Mesenchymal stem cell (in vitro differentiated cells and primary cell): ENCODE measurements at regions not wholly inside any gene's neighbourhood (a gene's known extent, or its start where the extent isn't known, plus 50 kb on each side); places are given as distances from the start of the nearest gene placed in this dataset.
A peak's percentile ranks its signal among the peaks of the same experiment; 100 is the strongest.

Experiments
- DNase-seq: peaks from one replicate; pipeline ENCODE4 v3.0.0-alpha.2; 2013
- H2AFZ ChIP-seq: one replicate; pipeline ENCODE4 v1.6.1; 2013; ENCODE audit warnings: low read depth, mild to moderate bottlenecking, control low read depth, inconsistent platforms, low read length, moderate library complexity
- H2AK5ac ChIP-seq: 2 replicates; pipeline ENCODE4 v1.6.1; 2013; ENCODE audit warnings: low read length, moderate library complexity, mild to moderate bottlenecking, inconsistent platforms; ENCODE audit not compliant: severe bottlenecking
- H2BK120ac ChIP-seq: one replicate; pipeline ENCODE4 v1.6.1; 2013; ENCODE audit warnings: low read depth, mild to moderate bottlenecking, inconsistent platforms, low read length, moderate library complexity
- H2BK12ac ChIP-seq, 2 experiments: one replicate each; pipeline ENCODE4 v1.6.1; 2013; ENCODE audit warnings: inconsistent platforms in 2 of 2, low read length in 2 of 2, mild to moderate bottlenecking in 2 of 2, moderate library complexity in 2 of 2, control low read depth in 1 of 2
- H2BK15ac ChIP-seq: one replicate; pipeline ENCODE4 v1.6.1; 2013; ENCODE audit warnings: mild to moderate bottlenecking, low read depth, inconsistent platforms; ENCODE audit not compliant: poor library complexity, severe bottlenecking
- H2BK5ac ChIP-seq: 2 replicates; pipeline ENCODE4 v1.6.1; 2013; ENCODE audit warnings: low read depth, mild to moderate bottlenecking, low read length, control low read depth, inconsistent platforms; ENCODE audit not compliant: poor library complexity, severe bottlenecking
- H3K14ac ChIP-seq, 2 experiments: one replicate each; pipeline ENCODE4 v1.6.1; 2013; ENCODE audit warnings: inconsistent platforms in 2 of 2, low read length in 2 of 2, control low read depth in 1 of 2, mild to moderate bottlenecking in 1 of 2, moderate library complexity in 1 of 2
- H3K18ac ChIP-seq, 2 experiments: one replicate each; pipeline ENCODE4 v1.6.1; 2013; ENCODE audit warnings: inconsistent platforms in 2 of 2, low read length in 2 of 2, control low read depth in 1 of 2, low read depth in 1 of 2, mild to moderate bottlenecking in 1 of 2
- H3K23ac ChIP-seq, 2 experiments: one replicate each; pipeline ENCODE4 v1.6.1; 2013; ENCODE audit warnings: inconsistent platforms in 2 of 2, low read length in 2 of 2, mild to moderate bottlenecking in 2 of 2, moderate library complexity in 2 of 2, control low read depth in 1 of 2
- H3K27ac ChIP-seq: 2 replicates; pipeline ENCODE4 v1.5.1; 2013; ENCODE audit warnings: mild to moderate bottlenecking, moderate library complexity, low read length, control low read depth, inconsistent platforms; ENCODE audit not compliant: poor library complexity, severe bottlenecking
- H3K27me3 ChIP-seq, 2 experiments: 2 replicates each; pipeline versions ENCODE4 v1.6.1 to v1.7.0; 2013; ENCODE audit warnings: low read length in 2 of 2, mild to moderate bottlenecking in 2 of 2, moderate library complexity in 2 of 2, control low read depth in 1 of 2, inconsistent platforms in 1 of 2; ENCODE audit not compliant: control insufficient read depth in 1 of 2, insufficient read depth in 1 of 2
- H3K36me3 ChIP-seq, 2 experiments: 2 replicates each; pipeline versions ENCODE4 v1.6.1 to v1.7.0; 2013; ENCODE audit warnings: low read length in 2 of 2, control low read depth in 1 of 2, inconsistent platforms in 1 of 2, low read depth in 1 of 2, mild to moderate bottlenecking in 1 of 2; ENCODE audit not compliant: insufficient read depth in 2 of 2, control insufficient read depth in 1 of 2
- H3K4ac ChIP-seq, 2 experiments: one replicate each; pipeline ENCODE4 v1.6.1; 2013; ENCODE audit warnings: inconsistent platforms in 2 of 2, low read length in 2 of 2, mild to moderate bottlenecking in 2 of 2, moderate library complexity in 2 of 2, control low read depth in 1 of 2, low read depth in 1 of 2
- H3K4me1 ChIP-seq: 2 replicates; pipeline ENCODE4 v1.6.1; 2013; ENCODE audit warnings: low read depth, low read length, control low read depth; ENCODE audit not compliant: control insufficient read depth, insufficient read depth
- H3K4me2 ChIP-seq: 2 replicates; pipeline ENCODE4 v1.6.1; 2013; ENCODE audit warnings: low read length, mild to moderate bottlenecking, inconsistent platforms; ENCODE audit not compliant: poor library complexity, severe bottlenecking
- H3K4me3 ChIP-seq, 2 experiments: 2 replicates each; pipeline versions ENCODE4 v1.5.1 to v1.7.0; 2013; ENCODE audit warnings: low read length in 2 of 2, mild to moderate bottlenecking in 2 of 2, control low read depth in 1 of 2, low read depth in 1 of 2; ENCODE audit not compliant: insufficient read depth in 1 of 2
- H3K79me1 ChIP-seq: replicated peaks from 2 replicates; pipeline ENCODE4 v1.6.1; 2013; ENCODE audit warnings: mild to moderate bottlenecking, control low read depth, low read length, inconsistent platforms; ENCODE audit not compliant: poor library complexity, severe bottlenecking
- H3K9ac ChIP-seq: 2 replicates; pipeline ENCODE4 v1.7.0; 2013; ENCODE audit warnings: mild to moderate bottlenecking, low read length, moderate library complexity
- H3K9me3 ChIP-seq: 2 replicates; pipeline ENCODE4 v1.7.0; 2013; ENCODE audit warnings: mild to moderate bottlenecking, low read length; ENCODE audit not compliant: control insufficient read depth
- H4K8ac ChIP-seq: one replicate; pipeline ENCODE4 v1.6.1; 2013; ENCODE audit warnings: inconsistent platforms, mild to moderate bottlenecking, low read length, moderate library complexity
- H4K91ac ChIP-seq: one replicate; pipeline ENCODE4 v1.6.1; 2013; ENCODE audit warnings: mild to moderate bottlenecking, low read length, inconsistent platforms
- WGBS: methylation state at CpG from one replicate; pipeline ENCODE4 v1.1.7; 2013; ENCODE audit warnings: mixed read lengths; 5-methylcytosine and 5-hydroxymethylcytosine counted together

DNA sequence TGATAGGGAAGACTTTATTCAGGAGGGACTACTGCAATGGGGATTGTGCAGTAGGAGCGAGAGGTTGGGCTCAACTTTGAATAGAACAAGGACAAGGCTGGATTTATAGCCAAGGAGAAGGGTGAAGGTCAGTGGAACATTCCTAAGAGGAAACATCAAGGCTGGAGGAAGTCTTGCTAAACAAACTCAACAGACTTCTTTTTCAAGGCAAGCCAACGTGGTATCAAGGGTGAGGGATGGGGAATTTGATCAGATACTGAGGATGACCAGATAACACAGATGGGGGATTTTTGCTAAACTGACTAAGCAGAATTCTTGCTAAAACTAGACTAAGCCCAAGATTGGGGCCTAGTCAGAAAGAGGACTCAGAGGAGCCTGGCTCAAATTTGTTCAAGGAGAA, 107.3 kb downstream of the DUSP10 start:
- H3K4me2 ChIP-seq, result no peak overlapping the region
- no peaks in the 10 kb centered on the region for H3K79me1 ChIP-seq
- H2AK5ac ChIP-seq, result no peak overlapping the region
- H2BK15ac ChIP-seq, result no peak overlapping the region
- H3K9me3 ChIP-seq, result no peaks in the 10 kb centered on the region
- no peak overlapping the region for H3K4ac ChIP-seq
- peak; percentile 65 for DNase-seq
- no peaks in the 10 kb centered on the region for H3K4me1 ChIP-seq
- no peak overlapping the region for H2BK120ac ChIP-seq
- no peaks in the 10 kb centered on the region for H3K27me3 ChIP-seq
- H4K8ac ChIP-seq, result no peak overlapping the region
- H3K18ac ChIP-seq, result no peak overlapping the region
- no peak overlapping the region for H3K9ac ChIP-seq
- no peak overlapping the region for H3K4me3 ChIP-seq
- H3K36me3 ChIP-seq, result no peaks in the 10 kb centered on the region
- H3K23ac ChIP-seq, result no peak overlapping the region
- H4K91ac ChIP-seq, result no peak overlapping the region
- H2BK5ac ChIP-seq, result no peak overlapping the region
- H2AFZ ChIP-seq, result no peak overlapping the region
- H3K14ac ChIP-seq, result no peak overlapping the region
- H2BK12ac ChIP-seq, result no peak overlapping the region
- 71% methylated on average over 1 of the region's 2 CpGs for WGBS
- no peak overlapping the region for H3K27ac ChIP-seq

DNA sequence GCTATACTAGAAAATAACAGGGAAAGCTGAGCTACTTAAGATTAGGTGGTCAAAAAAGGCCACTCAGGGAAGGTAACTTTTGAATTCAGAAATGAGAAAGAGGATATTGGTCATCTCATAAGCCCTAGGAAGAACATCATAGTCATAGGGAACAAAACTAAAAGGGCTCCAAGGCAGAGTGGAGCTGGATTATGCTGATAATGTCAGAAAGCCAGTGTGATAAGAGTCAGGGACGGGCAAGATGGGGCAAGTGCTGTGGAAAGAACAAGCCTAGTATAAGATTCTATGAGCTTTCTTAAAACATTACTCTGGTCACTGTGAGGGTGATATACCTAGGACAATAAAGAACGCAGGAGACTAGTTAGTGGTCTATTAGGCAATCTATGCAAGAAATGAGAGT, 106.6 kb downstream of the DUSP10 start:
- Histone ChIP-seq H4K8ac (no peak overlapping the region), H3K9ac (no peak overlapping the region), H3K14ac (no peak overlapping the region), H3K4ac (peak overlapping the region in 1 of 2 experiments; percentile 63), H2BK120ac (no peak overlapping the region), H2AK5ac (no peak overlapping the region), H3K4me2 (no peak overlapping the region), H3K27ac (no peak overlapping the region), H4K91ac (no peak overlapping the region), H2BK12ac (no peak overlapping the region), H3K23ac (no peak overlapping the region), H3K18ac (no peak overlapping the region), H2AFZ (no peak overlapping the region), H2BK15ac (no peak overlapping the region), H3K79me1 (no peaks in the 10 kb centered on the region), H3K4me1 (no peaks in the 10 kb centered on the region), H3K27me3 (no peaks in the 10 kb centered on the region), H3K36me3 (no peaks in the 10 kb centered on the region), H2BK5ac (no peak overlapping the region), H3K4me3 (no peak overlapping the region), H3K9me3 (no peaks in the 10 kb centered on the region)
- no peak for DNase-seq
- WGBS, result 97% methylated on average over 2 of the region's 2 CpGs

DNA sequence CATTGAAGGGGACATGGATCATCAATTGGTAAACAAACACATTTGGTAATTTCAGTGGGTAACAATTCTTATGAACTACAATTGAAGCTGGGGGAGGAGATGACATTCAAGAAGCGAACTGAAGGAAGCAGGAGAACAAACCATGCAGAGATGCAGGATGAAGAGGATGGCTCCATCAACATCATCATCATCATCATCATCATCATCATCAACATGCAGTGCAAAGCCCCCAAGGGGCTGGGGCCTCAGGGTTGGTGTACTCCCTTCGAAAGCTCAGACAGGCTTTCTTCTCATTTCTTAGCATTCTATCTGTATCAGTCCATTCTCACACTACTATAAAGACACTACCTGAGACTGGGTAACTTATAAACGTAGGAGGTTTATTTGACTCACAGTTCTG, 105.8 kb downstream of the DUSP10 start:
- Histone ChIP-seq H3K4ac (no peak overlapping the region), H3K27me3 (no peaks in the 10 kb centered on the region), H3K9ac (no peak overlapping the region), H2BK12ac (peak overlapping the region in 1 of 2 experiments; percentile 65), H2AFZ (no peak overlapping the region), H3K79me1 (no peaks in the 10 kb centered on the region), H3K27ac (no peak overlapping the region), H3K9me3 (no peaks in the 10 kb centered on the region), H2BK5ac (no peak overlapping the region), H4K91ac (no peak overlapping the region), H2AK5ac (no peak overlapping the region), H3K18ac (peak overlapping the region in 1 of 2 experiments; percentile 72), H3K23ac (no peak overlapping the region), H3K4me1 (no peaks in the 10 kb centered on the region), H3K36me3 (no peaks in the 10 kb centered on the region), H2BK15ac (no peak overlapping the region), H3K14ac (no peak overlapping the region), H3K4me2 (no peak overlapping the region), H3K4me3 (no peak overlapping the region), H2BK120ac (no peak overlapping the region), H4K8ac (no peak overlapping the region)
- 65% methylated on average over 3 of the region's 3 CpGs for WGBS
- DNase-seq, result no peak

DNA sequence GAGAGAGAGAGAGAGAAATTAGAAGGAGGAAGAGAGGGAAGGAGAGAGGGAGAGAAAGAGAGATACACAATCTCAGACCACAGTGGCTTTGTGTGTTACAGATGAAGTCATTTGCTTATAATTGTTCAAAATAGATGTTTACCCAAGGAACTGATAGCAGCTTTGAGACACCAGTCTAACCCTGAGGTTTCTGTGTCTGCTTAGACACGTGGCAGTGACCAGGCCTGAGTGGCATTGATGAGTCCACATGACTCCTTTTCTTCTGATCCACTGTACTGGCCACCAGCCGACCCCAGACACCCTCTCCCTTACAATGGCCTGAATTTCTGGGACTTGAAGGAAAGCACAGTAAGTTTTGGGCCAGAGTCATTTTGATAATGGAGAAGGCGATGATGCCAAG, 104.9 kb downstream of the DUSP10 start:
- Histone ChIP-seq H3K9ac (no peak overlapping the region), H3K27me3 (no peaks in the 10 kb centered on the region), H3K9me3 (no peaks in the 10 kb centered on the region), H4K91ac (peak overlapping the region; percentile 29), H3K14ac (peak overlapping the region in 1 of 2 experiments; percentile 75), H2BK5ac (no peak overlapping the region), H2AK5ac (no peak overlapping the region), H2BK15ac (peak overlapping the region; percentile 53), H3K4ac (peak overlapping the region in 1 of 2 experiments; percentile 45), H3K4me3 (no peak overlapping the region), H2BK120ac (no peak overlapping the region), H3K4me1 (no peaks in the 10 kb centered on the region), H3K4me2 (no peak overlapping the region), H3K79me1 (no peaks in the 10 kb centered on the region), H3K23ac (no peak overlapping the region), H3K18ac (peak overlapping the region in 1 of 2 experiments; percentile 80), H2BK12ac (peak overlapping the region; percentile 38 to 77), H4K8ac (no peak overlapping the region), H2AFZ (no peak overlapping the region), H3K27ac (no peak overlapping the region), H3K36me3 (no peaks in the 10 kb centered on the region)
- WGBS, result 72% methylated on average over 2 of the region's 3 CpGs
- peak; percentile 41 for DNase-seq
